Neuron (in vitro differentiated cells): ENCODE measurements at regions not wholly inside any gene's neighbourhood (a gene's known extent, or its start where the extent isn't known, plus 50 kb on each side); places are given as distances from the start of the nearest gene placed in this dataset.

Source experiments
- H2AFZ ChIP-seq: one replicate; pipeline ENCODE4 v1.6.1; 2013; ENCODE audit warnings: low read depth, mild to moderate bottlenecking, inconsistent platforms, low read length, moderate library complexity
- H3K27me3 ChIP-seq: one replicate; pipeline ENCODE4 v1.6.1; 2013; ENCODE audit warnings: low read length; ENCODE audit not compliant: insufficient read depth
- H3K36me3 ChIP-seq: one replicate; pipeline ENCODE4 v1.6.1; 2013; ENCODE audit warnings: low read length; ENCODE audit not compliant: insufficient read depth
- H3K4me1 ChIP-seq: one replicate; pipeline ENCODE4 v1.6.1; 2013; ENCODE audit warnings: low read length; ENCODE audit not compliant: insufficient read depth
- H3K4me3 ChIP-seq: 2 replicates; pipeline ENCODE4 v1.5.1; 2013; ENCODE audit warnings: mild to moderate bottlenecking, low read length, moderate library complexity
- H3K9me3 ChIP-seq: one replicate; pipeline ENCODE4 v1.6.1; 2013; ENCODE audit warnings: low read length

DNA sequence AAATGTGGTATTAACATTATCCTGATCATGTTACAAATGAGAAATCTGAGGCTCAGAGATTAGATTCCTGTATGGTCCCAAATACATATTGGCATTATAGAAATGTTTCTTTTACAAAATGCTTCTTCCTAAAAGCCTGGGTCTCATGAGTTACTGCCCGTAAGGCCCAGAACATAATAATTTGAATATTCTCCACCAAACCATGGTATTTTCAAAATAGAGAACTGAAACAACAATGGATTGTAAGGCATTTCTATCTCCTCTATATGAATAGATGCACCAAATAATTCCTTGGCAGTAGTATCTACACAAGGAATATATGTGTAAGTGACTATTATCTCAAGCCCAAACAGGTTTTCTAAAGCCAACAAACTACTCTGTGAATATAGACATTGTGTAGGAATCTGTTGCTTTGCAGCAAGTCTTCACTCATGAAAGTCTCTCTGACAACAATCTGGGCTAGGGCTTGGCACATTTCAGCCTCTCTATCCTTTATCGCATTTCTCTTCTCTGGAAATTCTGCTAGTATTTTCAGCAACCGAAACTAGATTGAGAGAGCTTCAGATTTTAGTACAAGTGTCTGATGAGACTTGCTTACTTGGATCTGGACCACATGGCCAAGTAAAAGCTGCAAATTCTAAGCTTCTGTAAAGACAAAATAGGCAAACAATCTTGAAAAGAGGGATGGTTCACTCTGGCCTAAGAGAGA lies 112.8 kb upstream of the ARHGAP20 start:
- no peaks in the 10 kb centered on the region for H3K27me3 ChIP-seq
- H3K36me3 ChIP-seq, result no peaks in the 10 kb centered on the region
- H3K4me1 ChIP-seq, result no peaks in the 10 kb centered on the region
- no peak overlapping the region for H3K4me3 ChIP-seq
- H3K9me3 ChIP-seq, result no peaks in the 10 kb centered on the region
- H2AFZ ChIP-seq, result no peak overlapping the region

DNA sequence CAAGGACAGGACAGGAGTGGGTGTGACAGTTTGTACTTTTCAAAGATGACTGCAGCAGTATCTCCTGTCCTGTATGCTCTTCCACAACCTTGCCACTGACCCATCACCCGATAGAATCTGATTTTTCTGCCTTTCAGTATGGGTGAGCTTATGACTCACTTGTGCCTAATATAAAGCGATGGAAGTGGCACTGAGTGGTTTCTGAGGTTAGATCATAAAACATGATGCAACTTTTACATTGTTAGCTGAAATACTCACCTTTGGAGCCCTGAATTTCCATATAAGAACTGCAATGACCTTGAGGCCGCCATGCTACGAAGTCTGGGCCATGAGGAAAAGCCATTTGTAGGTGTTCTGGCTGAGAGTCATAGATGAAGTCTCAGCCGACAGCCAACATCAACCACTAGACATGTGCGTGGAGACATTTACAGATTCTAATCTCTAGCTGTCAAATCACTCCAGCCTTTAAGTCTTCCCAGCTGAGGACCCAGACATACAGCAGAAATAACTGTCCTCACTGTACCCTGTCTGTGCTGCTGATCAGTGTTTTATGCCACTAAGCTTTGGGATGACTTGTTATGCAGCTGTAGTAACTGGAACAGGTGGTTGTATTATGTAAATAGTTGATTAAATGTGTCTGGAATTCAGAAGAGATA lies 105.9 kb upstream of the ARHGAP20 start:
- Histone ChIP-seq H2AFZ (no peak overlapping the region), H3K36me3 (no peaks in the 10 kb centered on the region), H3K4me3 (no peak overlapping the region), H3K27me3 (no peaks in the 10 kb centered on the region), H3K4me1 (no peaks in the 10 kb centered on the region), H3K9me3 (no peaks in the 10 kb centered on the region)

- no peak overlapping the region for H3K4me3 ChIP-seq
- no peaks in the 10 kb centered on the region for H3K36me3 ChIP-seq
- H3K27me3 ChIP-seq, result no peaks in the 10 kb centered on the region
- H3K9me3 ChIP-seq, result no peaks in the 10 kb centered on the region
- no peaks in the 10 kb centered on the region for H3K4me1 ChIP-seq
- H2AFZ ChIP-seq, result no peak overlapping the region
These were observed 100.0 kb upstream of the ARHGAP20 start for GRCh38 chr11:110812086-110812733.

DNA sequence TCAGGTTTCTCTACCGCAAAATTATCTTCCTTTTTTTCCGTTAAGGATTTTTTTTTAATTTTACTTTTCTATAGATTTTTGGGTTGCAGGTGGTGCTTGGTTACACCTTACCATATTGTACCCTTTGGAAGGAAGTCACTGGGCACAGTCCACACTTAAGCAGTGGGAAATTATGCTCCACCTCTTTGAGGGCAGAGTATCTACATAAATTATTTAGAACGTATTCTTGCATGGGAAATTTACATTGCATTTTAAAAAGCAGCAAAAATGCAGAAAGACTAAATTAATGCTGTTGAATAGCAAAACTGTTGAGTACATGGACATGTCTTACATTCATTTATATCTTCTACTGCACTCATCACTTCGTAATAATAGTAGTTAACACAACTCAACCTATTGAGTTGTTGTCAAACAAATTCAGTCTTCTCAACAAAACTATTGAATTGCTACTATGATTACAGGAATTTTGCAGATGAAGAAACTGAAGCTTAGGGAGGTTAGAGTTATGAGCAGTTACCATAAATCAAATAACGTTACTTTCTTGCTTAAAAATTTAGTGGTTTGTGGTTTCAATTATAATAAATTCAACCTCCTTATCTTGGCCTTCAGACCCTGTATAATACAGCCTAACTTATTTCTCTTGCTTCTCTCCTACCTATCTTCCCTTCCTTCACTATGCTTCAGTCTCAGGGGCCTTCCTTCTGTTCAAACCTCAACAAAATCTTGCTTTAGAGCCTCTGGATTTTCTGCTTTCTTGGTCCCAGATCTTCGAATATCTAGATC lies 97.4 kb upstream of the ARHGAP20 start:
- H3K27me3 ChIP-seq, result no peaks in the 10 kb centered on the region

DNA sequence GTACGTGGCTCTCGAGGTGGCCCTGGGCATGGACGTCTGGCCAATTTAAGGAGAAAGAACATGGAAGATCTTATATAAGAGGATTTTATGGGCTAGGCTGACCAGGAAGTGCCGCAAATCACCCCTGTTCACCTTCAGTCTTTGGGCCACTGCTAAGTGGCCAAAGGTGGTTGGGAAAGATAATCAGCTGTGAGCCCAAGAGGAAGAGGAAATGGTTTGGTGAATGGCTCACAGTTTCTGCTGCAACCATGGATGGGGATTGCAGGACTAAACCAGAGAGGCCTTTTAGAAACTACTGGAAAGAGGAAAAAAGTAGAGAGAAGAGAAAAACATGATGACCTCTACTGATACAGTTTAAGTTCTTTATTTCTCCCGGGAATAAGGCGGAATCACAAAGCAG lies 96.0 kb upstream of the ARHGAP20 start:
- no peaks in the 10 kb centered on the region for H3K27me3 ChIP-seq
- no peak overlapping the region for H2AFZ ChIP-seq
- no peak overlapping the region for H3K4me3 ChIP-seq
- no peaks in the 10 kb centered on the region for H3K36me3 ChIP-seq
- no peaks in the 10 kb centered on the region for H3K9me3 ChIP-seq
- no peaks in the 10 kb centered on the region for H3K4me1 ChIP-seq

More for the DNA sequence above, 97.4 kb upstream of the ARHGAP20 start:
- no peaks in the 10 kb centered on the region for H3K4me1 ChIP-seq
- no peak overlapping the region for H3K4me3 ChIP-seq
- no peaks in the 10 kb centered on the region for H3K9me3 ChIP-seq
- H3K36me3 ChIP-seq, result no peaks in the 10 kb centered on the region
- no peak overlapping the region for H2AFZ ChIP-seq

DNA sequence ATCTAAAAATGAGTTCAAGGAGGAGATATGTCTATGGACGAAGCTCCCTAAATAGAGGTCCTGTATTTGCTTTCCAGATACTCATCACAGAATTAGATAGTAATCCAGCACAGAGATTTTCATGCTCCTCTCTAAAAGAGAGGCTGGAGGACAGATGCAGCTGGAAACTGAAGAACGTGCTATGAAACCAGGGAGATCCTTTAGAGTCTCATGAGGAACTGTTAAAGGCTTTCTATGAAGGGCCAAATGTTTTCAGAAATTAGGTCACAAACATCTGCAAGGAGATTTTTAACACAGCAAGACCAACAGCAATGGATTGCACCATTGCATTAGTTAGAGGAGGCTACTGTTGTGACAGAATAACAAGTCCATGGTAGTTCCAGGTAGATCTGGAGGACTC lies 95.6 kb upstream of the ARHGAP20 start:
- Histone ChIP-seq H3K27me3 (no peaks in the 10 kb centered on the region), H3K36me3 (no peaks in the 10 kb centered on the region), H3K4me3 (no peak overlapping the region), H2AFZ (no peak overlapping the region), H3K4me1 (no peaks in the 10 kb centered on the region), H3K9me3 (no peaks in the 10 kb centered on the region)

DNA sequence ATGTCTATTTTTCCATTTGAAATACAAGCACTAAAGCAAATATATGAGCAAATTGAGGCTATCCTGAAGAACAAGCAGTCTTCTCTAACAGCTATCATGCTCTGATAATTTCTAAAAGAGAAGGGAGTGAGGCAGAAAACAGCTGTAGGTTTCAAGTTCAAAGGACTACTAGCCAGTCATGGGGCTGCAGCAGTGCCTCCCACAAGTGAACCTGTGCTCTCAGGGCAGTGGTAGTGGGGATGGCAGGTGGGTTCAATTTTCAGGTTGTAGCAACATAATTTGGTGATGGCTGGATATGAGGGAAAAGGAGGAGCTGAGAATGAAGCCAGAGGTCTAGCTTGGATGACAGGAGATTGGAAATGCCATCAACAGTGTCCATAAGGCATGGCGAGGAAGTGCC lies 93.5 kb upstream of the ARHGAP20 start:
- Histone ChIP-seq H3K9me3 (no peaks in the 10 kb centered on the region), H2AFZ (no peak overlapping the region), H3K27me3 (no peaks in the 10 kb centered on the region), H3K36me3 (no peaks in the 10 kb centered on the region), H3K4me3 (no peak overlapping the region), H3K4me1 (no peaks in the 10 kb centered on the region)

GRCh38 chr11:110802162-110802561 lies 89.9 kb upstream of the ARHGAP20 start:
- H3K9me3 ChIP-seq, result no peaks in the 10 kb centered on the region
- H2AFZ ChIP-seq, result no peak overlapping the region
- H3K27me3 ChIP-seq, result no peaks in the 10 kb centered on the region
- no peaks in the 10 kb centered on the region for H3K36me3 ChIP-seq
- no peak overlapping the region for H3K4me3 ChIP-seq
- H3K4me1 ChIP-seq, result no peaks in the 10 kb centered on the region

DNA sequence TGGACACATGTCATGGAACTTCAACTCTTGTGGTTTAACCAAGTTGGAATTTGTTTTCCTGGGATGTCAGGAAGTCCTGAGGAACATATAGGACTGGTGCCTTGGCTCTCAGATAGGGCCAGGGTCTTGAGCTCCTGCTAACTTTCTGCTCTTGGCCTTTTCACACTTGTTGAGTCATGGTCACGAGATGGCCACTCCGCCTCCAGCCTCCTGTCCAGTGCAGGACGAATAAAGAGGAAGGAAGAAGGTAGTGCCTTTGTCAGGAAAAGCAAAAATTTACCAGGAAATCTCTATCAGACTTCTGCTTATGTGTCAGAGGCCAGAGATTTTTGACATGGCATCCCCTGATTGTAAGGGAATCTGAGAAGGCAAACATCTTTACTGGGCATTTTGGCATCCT lies 89.1 kb upstream of the ARHGAP20 start:
- Histone ChIP-seq H3K27me3 (no peaks in the 10 kb centered on the region), H2AFZ (no peak overlapping the region), H3K4me1 (no peaks in the 10 kb centered on the region), H3K9me3 (no peaks in the 10 kb centered on the region), H3K36me3 (no peaks in the 10 kb centered on the region), H3K4me3 (no peak overlapping the region)

GRCh38 chr11:110798201-110798900 lies 86.1 kb upstream of the ARHGAP20 start:
- Histone ChIP-seq H3K27me3 (no peaks in the 10 kb centered on the region), H3K4me1 (no peaks in the 10 kb centered on the region), H2AFZ (no peak overlapping the region), H3K9me3 (no peaks in the 10 kb centered on the region), H3K36me3 (no peaks in the 10 kb centered on the region), H3K4me3 (no peak overlapping the region)

- no peaks in the 10 kb centered on the region for H3K4me1 ChIP-seq
- no peaks in the 10 kb centered on the region for H3K36me3 ChIP-seq
- no peak overlapping the region for H2AFZ ChIP-seq
- no peaks in the 10 kb centered on the region for H3K27me3 ChIP-seq
- no peaks in the 10 kb centered on the region for H3K9me3 ChIP-seq
- H3K4me3 ChIP-seq, result no peak overlapping the region
These were observed 85.2 kb upstream of the ARHGAP20 start for GRCh38 chr11:110797453-110797852.

DNA sequence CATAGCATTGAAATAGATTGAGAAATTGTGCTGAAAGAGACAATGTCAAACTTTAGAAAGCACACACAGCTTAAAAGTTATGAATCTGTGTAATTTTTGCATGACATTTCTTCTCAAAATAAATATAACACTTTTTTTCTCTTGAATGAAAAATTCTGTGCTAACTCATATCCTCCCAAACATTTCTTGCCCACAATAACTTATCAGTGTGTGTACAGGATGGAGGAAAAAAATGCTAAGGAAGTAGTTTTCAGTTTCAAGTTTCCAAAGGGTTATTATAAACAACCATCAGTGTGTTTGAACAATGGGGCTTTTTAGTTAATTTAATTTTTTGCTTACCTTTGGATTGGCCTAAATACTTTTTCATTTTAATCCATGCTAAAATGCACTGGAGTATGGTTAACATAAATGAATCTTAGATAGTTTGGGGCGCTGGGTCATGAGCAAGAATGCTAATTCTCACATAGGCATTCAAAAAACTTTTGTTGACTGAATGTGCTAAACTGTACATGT lies 82.9 kb upstream of the ARHGAP20 start:
- no peaks in the 10 kb centered on the region for H3K4me1 ChIP-seq
- H3K27me3 ChIP-seq, result no peaks in the 10 kb centered on the region
- no peaks in the 10 kb centered on the region for H3K9me3 ChIP-seq
- no peak overlapping the region for H3K4me3 ChIP-seq
- H3K36me3 ChIP-seq, result no peaks in the 10 kb centered on the region
- no peak overlapping the region for H2AFZ ChIP-seq
